ENCODE measurements at regions not wholly inside any gene's neighbourhood (a gene's known extent, or its start where the extent isn't known, plus 50 kb on each side); places are given as distances from the start of the nearest gene placed in this dataset.

DNA sequence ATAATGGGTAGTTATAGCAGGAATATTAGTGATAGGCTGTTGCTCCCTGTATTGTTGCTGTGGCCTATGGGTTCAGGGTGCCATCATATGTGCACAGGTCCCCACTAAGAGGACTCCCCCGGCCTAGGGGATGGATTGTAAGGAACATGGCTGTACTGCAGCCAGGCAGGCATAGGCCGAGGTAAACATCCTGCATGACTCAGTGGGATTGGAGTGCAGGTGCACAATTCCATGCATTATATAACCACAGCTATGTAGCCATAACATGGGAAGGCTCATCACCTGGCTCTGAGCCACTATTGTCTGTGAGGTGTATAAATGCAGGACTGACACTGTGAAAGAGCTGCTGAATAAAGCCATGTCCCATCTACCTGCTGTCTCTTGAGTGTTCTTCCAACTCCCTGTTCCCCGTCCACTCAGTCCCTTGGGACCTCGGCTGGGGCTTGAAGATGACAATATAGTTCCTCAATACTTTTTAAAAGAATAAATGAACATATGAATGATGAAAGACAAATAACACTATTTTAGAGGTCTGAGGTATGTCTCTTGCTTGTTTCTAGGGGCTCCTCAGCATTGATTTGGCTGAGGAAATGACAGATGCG is 425.2 kb downstream of the IDS start:
- TF ChIP-seq, protein P1, sequence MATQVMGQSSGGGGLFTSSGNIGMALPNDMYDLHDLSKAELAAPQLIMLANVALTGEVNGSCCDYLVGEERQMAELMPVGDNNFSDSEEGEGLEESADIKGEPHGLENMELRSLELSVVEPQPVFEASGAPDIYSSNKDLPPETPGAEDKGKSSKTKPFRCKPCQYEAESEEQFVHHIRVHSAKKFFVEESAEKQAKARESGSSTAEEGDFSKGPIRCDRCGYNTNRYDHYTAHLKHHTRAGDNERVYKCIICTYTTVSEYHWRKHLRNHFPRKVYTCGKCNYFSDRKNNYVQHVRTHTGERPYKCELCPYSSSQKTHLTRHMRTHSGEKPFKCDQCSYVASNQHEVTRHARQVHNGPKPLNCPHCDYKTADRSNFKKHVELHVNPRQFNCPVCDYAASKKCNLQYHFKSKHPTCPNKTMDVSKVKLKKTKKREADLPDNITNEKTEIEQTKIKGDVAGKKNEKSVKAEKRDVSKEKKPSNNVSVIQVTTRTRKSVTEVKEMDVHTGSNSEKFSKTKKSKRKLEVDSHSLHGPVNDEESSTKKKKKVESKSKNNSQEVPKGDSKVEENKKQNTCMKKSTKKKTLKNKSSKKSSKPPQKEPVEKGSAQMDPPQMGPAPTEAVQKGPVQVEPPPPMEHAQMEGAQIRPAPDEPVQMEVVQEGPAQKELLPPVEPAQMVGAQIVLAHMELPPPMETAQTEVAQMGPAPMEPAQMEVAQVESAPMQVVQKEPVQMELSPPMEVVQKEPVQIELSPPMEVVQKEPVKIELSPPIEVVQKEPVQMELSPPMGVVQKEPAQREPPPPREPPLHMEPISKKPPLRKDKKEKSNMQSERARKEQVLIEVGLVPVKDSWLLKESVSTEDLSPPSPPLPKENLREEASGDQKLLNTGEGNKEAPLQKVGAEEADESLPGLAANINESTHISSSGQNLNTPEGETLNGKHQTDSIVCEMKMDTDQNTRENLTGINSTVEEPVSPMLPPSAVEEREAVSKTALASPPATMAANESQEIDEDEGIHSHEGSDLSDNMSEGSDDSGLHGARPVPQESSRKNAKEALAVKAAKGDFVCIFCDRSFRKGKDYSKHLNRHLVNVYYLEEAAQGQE (IDR thresholded peaks at IDR 0.05; ENCODE audit: low read depth): no peak
- TF ChIP-seq EP300 (IDR thresholded peaks at IDR 0.05; ENCODE audit: borderline replicate concordance) (no peak), NFIC (IDR thresholded peaks at IDR 0.05) (no peak), MAX (IDR thresholded peaks at IDR 0.05) (no peak), FOXM1 (IDR thresholded peaks at IDR 0.05; ENCODE audit: borderline replicate concordance, low read depth) (no peak), TEAD4 (IDR thresholded peaks at IDR 0.05) (no peak), RAD21 (IDR thresholded peaks at IDR 0.05; ENCODE audit: low read depth) (no peak), CEBPB (IDR thresholded peaks at IDR 0.05) (no peak), TCF12 (IDR thresholded peaks at IDR 0.05; ENCODE audit: low read depth) (no peak), YY1 (IDR thresholded peaks at IDR 0.05; ENCODE audit: low read depth) (no peak), EGR1 (IDR thresholded peaks at IDR 0.05) (no peak)
- TF ChIP-seq, protein P2, sequence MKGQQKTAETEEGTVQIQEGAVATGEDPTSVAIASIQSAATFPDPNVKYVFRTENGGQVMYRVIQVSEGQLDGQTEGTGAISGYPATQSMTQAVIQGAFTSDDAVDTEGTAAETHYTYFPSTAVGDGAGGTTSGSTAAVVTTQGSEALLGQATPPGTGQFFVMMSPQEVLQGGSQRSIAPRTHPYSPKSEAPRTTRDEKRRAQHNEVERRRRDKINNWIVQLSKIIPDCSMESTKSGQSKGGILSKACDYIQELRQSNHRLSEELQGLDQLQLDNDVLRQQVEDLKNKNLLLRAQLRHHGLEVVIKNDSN (IDR thresholded peaks at IDR 0.05): no peak

DNA sequence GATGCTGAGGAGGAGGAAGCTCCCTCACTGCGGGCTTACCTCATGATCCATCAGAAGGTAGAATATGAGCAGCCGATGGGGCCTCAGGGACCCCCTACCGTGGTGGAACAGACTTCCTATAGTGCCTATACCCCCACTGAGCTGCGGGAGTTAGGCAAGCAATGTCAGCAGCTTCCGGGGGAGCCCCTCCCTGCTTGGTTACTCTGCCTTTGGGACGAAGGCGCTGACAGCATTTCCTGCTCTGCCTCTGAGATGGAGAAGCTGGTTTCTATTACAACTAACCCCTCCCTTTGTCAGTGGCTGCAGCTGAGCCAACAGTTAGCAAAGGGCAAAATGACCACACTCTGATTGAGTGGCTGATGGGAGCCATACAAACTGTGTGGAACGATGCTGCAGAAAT is 430.7 kb downstream of the IDS start:
- TF ChIP-seq, protein P2 (IDR thresholded peaks at IDR 0.05): no peak
- TF ChIP-seq RAD21 (IDR thresholded peaks at IDR 0.05; ENCODE audit: low read depth): no peak

DNA sequence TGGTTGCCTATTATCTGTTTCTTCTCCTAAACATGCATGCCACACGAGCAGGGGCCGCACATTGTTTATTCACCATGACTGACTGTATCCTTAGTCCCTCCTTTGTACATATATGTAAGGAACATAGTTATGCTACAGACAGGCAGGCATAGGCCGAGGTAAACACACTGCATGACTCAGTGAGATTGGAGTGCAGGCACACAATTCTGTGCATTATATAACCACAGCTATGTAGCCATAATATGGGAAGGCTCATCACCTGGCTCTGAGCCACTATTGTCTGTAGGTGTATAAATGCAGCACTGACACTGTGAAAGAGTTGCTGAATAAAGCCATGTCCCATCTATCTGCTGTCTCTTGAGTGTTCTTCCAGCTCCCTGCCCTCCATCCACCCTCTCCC is 431.6 kb downstream of the IDS start:
- TF ChIP-seq MAX (IDR thresholded peaks at IDR 0.05): no peak
- no peak for TF ChIP-seq EGR1 (IDR thresholded peaks at IDR 0.05)
- no peak for TF ChIP-seq TCF12 (IDR thresholded peaks at IDR 0.05; ENCODE audit: low read depth)
- TF ChIP-seq CEBPB (IDR thresholded peaks at IDR 0.05): no peak
- no peak for TF ChIP-seq ZBTB7A (IDR thresholded peaks at IDR 0.05; ENCODE audit: low read depth)
- no peak for TF ChIP-seq NFIC (IDR thresholded peaks at IDR 0.05)
- no peak for TF ChIP-seq CREB1 (IDR thresholded peaks at IDR 0.05; ENCODE audit: low read depth)
- no peak for TF ChIP-seq TAF1 (IDR thresholded peaks at IDR 0.05; ENCODE audit: low read depth)
- TF ChIP-seq, protein P2 (IDR thresholded peaks at IDR 0.05): no peak
- TF ChIP-seq YY1 (IDR thresholded peaks at IDR 0.05; ENCODE audit: low read depth): no peak
- no peak for TF ChIP-seq RAD21 (IDR thresholded peaks at IDR 0.05; ENCODE audit: low read depth)

DNA sequence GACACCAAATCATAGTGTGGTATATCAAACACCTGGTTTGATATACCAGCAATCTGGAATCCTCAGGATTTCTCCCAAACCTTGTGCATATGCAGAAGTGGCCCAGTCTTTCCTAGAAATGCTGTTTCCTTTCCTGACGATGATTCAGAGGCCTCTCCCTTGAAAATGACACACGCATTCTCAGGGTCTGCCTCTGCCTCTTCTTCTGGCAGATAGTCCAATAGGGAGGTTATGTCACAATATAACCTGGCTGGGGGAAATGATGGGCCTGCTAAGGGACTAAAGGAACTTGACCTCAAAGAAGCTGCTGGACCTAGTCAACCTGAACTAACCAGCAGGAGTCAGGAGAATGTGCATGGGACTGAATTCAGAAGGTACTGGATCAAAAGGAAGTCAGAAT is 435.2 kb downstream of the IDS start:
- no peak for TF ChIP-seq EP300 (IDR thresholded peaks at IDR 0.05; ENCODE audit: borderline replicate concordance)
- TF ChIP-seq CREB1 (IDR thresholded peaks at IDR 0.05; ENCODE audit: low read depth): no peak
- TF ChIP-seq CEBPB (IDR thresholded peaks at IDR 0.05): no peak
- no peak for TF ChIP-seq TEAD4 (IDR thresholded peaks at IDR 0.05)
- TF ChIP-seq MAX (IDR thresholded peaks at IDR 0.05): no peak
- TF ChIP-seq, protein P1 (IDR thresholded peaks at IDR 0.05; ENCODE audit: low read depth): no peak
- no peak for TF ChIP-seq YY1 (IDR thresholded peaks at IDR 0.05; ENCODE audit: low read depth)
- TF ChIP-seq FOXM1 (IDR thresholded peaks at IDR 0.05; ENCODE audit: borderline replicate concordance, low read depth): no peak
- TF ChIP-seq EGR1 (IDR thresholded peaks at IDR 0.05): no peak
- TF ChIP-seq RAD21 (IDR thresholded peaks at IDR 0.05; ENCODE audit: low read depth): no peak
- TF ChIP-seq ZBTB7A (IDR thresholded peaks at IDR 0.05; ENCODE audit: low read depth): no peak
- no peak for TF ChIP-seq TCF12 (IDR thresholded peaks at IDR 0.05; ENCODE audit: low read depth)
- TF ChIP-seq TAF1 (IDR thresholded peaks at IDR 0.05; ENCODE audit: low read depth): no peak
- TF ChIP-seq, protein P2 (IDR thresholded peaks at IDR 0.05): no peak
- no peak for TF ChIP-seq NFIC (IDR thresholded peaks at IDR 0.05)

GRCh38 chrX:149060921-149061320 is 444.2 kb downstream of the IDS start:
- no peak for TF ChIP-seq TEAD4 (IDR thresholded peaks at IDR 0.05)
- no peak for TF ChIP-seq EP300 (IDR thresholded peaks at IDR 0.05; ENCODE audit: borderline replicate concordance)
- TF ChIP-seq TAF1 (IDR thresholded peaks at IDR 0.05; ENCODE audit: low read depth): no peak
- TF ChIP-seq TCF12 (IDR thresholded peaks at IDR 0.05; ENCODE audit: low read depth): no peak
- TF ChIP-seq, protein P1 (IDR thresholded peaks at IDR 0.05; ENCODE audit: low read depth): no peak
- TF ChIP-seq FOXM1 (IDR thresholded peaks at IDR 0.05; ENCODE audit: borderline replicate concordance, low read depth): no peak
- TF ChIP-seq NFIC (IDR thresholded peaks at IDR 0.05): no peak
- TF ChIP-seq, protein P2 (IDR thresholded peaks at IDR 0.05): no peak
- no peak for TF ChIP-seq CEBPB (IDR thresholded peaks at IDR 0.05)
- TF ChIP-seq RAD21 (IDR thresholded peaks at IDR 0.05; ENCODE audit: low read depth): no peak
- no peak for TF ChIP-seq MAX (IDR thresholded peaks at IDR 0.05)
- no peak for TF ChIP-seq YY1 (IDR thresholded peaks at IDR 0.05; ENCODE audit: low read depth)
- no peak for TF ChIP-seq ZBTB7A (IDR thresholded peaks at IDR 0.05; ENCODE audit: low read depth)
- TF ChIP-seq CREB1 (IDR thresholded peaks at IDR 0.05; ENCODE audit: low read depth): no peak
- no peak for TF ChIP-seq EGR1 (IDR thresholded peaks at IDR 0.05)

Measured in Ishikawa (cell line).